Brain microvascular endothelial cell (primary cell): ENCODE measurements at regions not wholly inside any gene's neighbourhood (a gene's known extent, or its start where the extent isn't known, plus 50 kb on each side); places are given as distances from the start of the nearest gene placed in this dataset.

Experiments
- DNase-seq: peaks from one replicate; pipeline ENCODE4 v3.0.0-alpha.2; 2020
- H3K27ac ChIP-seq: fragments of 250-450 bp; sonication (Bioruptor Pico); 2 replicates; pipeline ENCODE4 v1.5.1; 2020; ENCODE audit warnings: mild to moderate bottlenecking, moderate library complexity
- H3K27me3 ChIP-seq: fragments of 250-450 bp; sonication (Bioruptor Pico); replicated peaks from 2 replicates; pipeline ENCODE4 v1.5.1; 2020; ENCODE audit warnings: mild to moderate bottlenecking
- H3K36me3 ChIP-seq: fragments of 250-450 bp; sonication (Bioruptor Pico); replicated peaks from 2 replicates; pipeline ENCODE4 v1.5.1; 2020; ENCODE audit warnings: mild to moderate bottlenecking
- H3K4me3 ChIP-seq: 2 replicates; pipeline ENCODE4 v1.5.1; 2011; ENCODE audit warnings: low read depth, mild to moderate bottlenecking, control low read depth, low read length, moderate library complexity
- in situ Hi-C: cut with HindIII; loops from 2 replicates; pipeline ENCODE4 v1.10.0; 2017; ENCODE audit warnings: low sequenced_read_pairs, low pct_ligation_motif_present
- TF ChIP-seq, protein P1 (sequence below): IDR thresholded peaks from 2 replicates; pipeline ENCODE4 v1.5.1; 2011; ENCODE audit warnings: low read depth, mild to moderate bottlenecking, moderate library complexity, low read length, control low read depth, inconsistent platforms; ENCODE audit errors: missing control alignments

DNA sequence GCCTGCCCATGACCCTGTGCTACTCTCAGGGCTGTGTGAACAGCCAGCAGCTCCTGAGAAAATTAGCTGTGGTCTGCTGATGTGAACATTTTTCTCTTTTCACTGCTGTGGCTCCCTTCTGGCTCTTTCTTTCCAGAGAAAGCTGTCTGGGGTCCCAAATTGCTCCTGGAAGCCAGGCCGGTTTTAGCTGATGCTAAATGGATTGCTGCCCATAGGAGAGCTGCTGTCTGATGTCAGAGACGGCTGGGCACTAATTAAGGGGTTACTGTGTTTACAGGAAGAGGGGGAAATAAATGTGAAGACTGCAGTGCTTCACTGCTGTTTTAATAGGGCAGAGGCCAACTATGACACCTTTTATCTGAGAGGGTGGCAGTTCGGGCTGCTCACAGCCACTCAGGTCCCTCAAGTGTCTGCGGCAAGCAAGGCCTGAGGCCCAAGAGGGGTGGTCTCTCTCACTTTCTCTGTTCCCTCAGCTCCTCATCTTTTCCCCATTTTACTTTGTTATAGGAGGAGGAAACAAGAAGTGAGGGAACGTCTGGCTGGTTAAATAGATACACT is 106.0 kb upstream of the GNG12 start:
- Histone ChIP-seq H3K27me3 (no peaks in the 10 kb centered on the region), H3K36me3 (no peaks in the 10 kb centered on the region), H3K27ac (no peak overlapping the region), H3K4me3 (no peak overlapping the region)
- in situ Hi-C loops = no loop called here
- DNase-seq = no peak
- TF ChIP-seq, protein P1, sequence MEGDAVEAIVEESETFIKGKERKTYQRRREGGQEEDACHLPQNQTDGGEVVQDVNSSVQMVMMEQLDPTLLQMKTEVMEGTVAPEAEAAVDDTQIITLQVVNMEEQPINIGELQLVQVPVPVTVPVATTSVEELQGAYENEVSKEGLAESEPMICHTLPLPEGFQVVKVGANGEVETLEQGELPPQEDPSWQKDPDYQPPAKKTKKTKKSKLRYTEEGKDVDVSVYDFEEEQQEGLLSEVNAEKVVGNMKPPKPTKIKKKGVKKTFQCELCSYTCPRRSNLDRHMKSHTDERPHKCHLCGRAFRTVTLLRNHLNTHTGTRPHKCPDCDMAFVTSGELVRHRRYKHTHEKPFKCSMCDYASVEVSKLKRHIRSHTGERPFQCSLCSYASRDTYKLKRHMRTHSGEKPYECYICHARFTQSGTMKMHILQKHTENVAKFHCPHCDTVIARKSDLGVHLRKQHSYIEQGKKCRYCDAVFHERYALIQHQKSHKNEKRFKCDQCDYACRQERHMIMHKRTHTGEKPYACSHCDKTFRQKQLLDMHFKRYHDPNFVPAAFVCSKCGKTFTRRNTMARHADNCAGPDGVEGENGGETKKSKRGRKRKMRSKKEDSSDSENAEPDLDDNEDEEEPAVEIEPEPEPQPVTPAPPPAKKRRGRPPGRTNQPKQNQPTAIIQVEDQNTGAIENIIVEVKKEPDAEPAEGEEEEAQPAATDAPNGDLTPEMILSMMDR = no peak

DNA sequence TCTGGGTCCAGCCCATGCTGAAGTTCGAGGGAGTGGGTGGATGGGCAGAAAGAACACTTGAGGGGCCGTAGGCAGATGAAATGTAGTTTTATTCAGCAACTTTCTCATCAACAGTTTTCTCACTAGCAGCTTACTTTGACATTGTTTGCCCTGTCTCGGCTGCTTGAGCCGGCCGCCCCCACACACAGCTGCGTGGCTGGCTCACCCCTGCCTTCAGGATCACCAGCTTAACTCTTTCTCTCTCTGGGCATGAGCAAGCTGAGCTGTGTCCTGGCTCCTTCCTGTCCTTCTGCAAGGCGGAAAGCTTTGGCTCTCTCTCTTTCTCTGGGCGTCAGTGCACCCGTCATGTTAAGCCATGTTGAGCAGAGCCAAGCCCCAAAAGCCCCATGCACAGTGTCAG is 104.4 kb upstream of the GNG12 start:
- Histone ChIP-seq H3K4me3 (no peak overlapping the region), H3K36me3 (no peaks in the 10 kb centered on the region), H3K27me3 (no peaks in the 10 kb centered on the region), H3K27ac (no peak overlapping the region)
- TF ChIP-seq, protein P1 = no peak
- DNase-seq = peak; percentile 32
- in situ Hi-C loops = no loop called here

DNA sequence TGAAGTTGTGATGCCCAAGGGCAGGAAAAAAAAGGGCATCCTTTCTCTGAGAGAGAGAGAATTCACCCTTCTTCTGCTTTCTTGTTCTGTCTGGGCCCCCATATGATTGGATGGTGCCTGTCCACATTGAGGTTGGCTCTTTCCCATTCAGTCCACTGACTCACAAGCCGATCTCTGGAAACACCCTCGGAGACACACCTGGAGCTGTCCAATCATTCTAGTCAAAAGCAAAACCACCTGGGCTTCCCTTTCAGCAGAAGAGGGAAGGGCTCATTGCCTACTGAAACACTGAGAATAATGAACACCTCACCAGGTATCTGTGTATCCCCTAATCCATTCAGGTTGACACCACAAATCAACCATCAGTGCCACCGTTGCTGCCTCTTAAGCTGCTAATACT is 103.7 kb upstream of the GNG12 start:
- Histone ChIP-seq H3K27me3 (no peaks in the 10 kb centered on the region), H3K27ac (no peak overlapping the region), H3K36me3 (no peaks in the 10 kb centered on the region), H3K4me3 (no peak overlapping the region)
- TF ChIP-seq, protein P1 = no peak
- in situ Hi-C loops = no loop called here
- no peak for DNase-seq

DNA sequence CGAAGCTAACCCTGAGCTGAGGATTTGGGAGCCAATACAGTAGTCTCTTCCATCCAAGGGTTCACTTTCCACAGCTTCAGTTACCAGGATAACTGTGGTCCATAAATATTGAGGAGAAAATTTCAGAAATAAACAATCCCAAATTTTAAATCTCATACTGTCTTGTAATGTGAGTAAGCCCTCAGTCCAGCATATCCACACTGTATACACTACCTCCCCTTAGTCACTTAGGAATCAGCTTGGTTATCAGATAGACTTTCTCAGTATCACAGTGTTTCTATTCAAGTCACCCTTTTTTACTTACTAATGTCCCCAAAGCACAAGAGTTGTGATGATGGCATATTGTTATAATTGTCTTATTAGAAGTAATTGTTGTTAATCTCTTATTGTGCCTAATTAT is 102.3 kb upstream of the GNG12 start:
- H3K27me3 ChIP-seq = no peaks in the 10 kb centered on the region
- H3K4me3 ChIP-seq = no peak overlapping the region
- TF ChIP-seq, protein P1 = no peak
- H3K27ac ChIP-seq = no peak overlapping the region
- in situ Hi-C loops = no loop called here
- H3K36me3 ChIP-seq = no peaks in the 10 kb centered on the region
- no peak for DNase-seq

DNA sequence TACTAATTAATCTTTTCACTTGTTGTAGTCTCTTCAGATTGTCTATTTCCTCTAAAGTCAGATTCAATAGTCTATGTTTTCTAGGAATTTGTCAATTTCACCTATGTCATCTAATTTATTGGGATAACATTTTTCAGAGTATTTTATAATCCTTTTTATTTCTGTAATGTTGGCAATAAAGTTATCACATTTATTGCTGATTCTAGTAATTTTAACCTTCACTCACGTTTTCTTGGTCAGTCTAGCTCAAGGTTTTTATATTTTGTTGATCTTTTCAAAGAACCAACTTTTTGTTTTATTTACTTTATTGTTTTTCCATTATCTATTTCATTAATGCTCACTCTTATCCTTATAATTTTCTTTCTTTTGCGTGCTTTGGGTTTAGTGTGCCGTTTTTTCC is 97.9 kb upstream of the GNG12 start:
- in situ Hi-C loops = no loop called here
- Histone ChIP-seq H3K4me3 (no peak overlapping the region), H3K27me3 (no peaks in the 10 kb centered on the region), H3K27ac (no peak overlapping the region), H3K36me3 (no peaks in the 10 kb centered on the region)
- DNase-seq = no peak
- TF ChIP-seq, protein P1 = no peak

DNA sequence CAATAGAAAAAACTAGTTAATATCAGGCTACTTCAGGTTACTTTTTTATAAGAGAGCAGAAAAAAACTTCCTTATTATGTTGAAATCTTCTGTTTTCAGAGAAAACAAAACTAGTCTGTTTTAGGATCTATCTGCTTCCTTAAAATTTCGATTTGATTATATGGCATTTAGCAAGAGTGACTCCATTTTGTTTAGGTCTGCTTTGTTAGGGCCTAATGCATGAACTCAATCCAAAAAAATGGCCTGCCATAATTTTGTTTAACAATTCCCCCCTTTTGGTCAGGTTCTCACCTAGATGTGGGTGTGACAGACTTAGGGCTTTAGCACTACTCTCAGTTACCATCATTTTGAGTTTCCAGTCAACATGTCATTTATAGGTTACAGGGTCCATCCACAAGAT is 89.8 kb upstream of the GNG12 start:
- DNase-seq = no peak
- H3K27ac ChIP-seq = no peak overlapping the region
- H3K36me3 ChIP-seq = no peaks in the 10 kb centered on the region
- H3K4me3 ChIP-seq = no peak overlapping the region
- in situ Hi-C loops = no loop called here
- TF ChIP-seq, protein P1 = no peak
- H3K27me3 ChIP-seq = no peaks in the 10 kb centered on the region
